NCI-H345 treated with DMSO at 0.1 percent for 48 hours (cell line): ENCODE measurements at regions not wholly inside any gene's neighbourhood (a gene's known extent, or its start where the extent isn't known, plus 50 kb on each side); places are given as distances from the start of the nearest gene placed in this dataset.
A peak's percentile ranks its signal among the peaks of the same experiment; 100 is the strongest.

ENCODE experiments used
- DNase-seq: peaks from one replicate; lab custom pipeline; 2025; ENCODE audit not compliant: unreplicated experiment; lab: John Stamatoyannopoulos, UW

- DNase-seq = no peak
Observed at GRCh38 chr20:57075181-57075580, 191.3 kb downstream of the BMP7 start.

DNA sequence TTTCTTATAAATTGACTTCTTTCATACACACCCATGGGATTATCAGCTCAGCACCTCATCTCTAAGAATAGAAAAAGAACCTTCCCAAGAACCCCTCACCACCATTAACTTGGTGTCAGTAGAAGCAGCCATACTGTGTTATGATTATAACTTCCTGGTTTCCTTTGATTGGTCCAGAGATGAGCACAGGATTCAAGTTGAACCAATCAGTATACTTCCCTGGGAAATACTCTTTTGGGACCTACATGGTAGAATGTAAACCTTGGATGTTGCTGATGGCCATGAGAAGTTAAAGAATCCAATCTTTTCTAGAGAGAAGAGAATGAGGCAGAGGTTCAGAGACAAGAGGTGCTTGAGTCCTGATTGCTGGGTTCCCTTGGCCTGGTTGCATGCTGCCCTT, 190.8 kb downstream of the BMP7 start:
- no peak for DNase-seq

DNA sequence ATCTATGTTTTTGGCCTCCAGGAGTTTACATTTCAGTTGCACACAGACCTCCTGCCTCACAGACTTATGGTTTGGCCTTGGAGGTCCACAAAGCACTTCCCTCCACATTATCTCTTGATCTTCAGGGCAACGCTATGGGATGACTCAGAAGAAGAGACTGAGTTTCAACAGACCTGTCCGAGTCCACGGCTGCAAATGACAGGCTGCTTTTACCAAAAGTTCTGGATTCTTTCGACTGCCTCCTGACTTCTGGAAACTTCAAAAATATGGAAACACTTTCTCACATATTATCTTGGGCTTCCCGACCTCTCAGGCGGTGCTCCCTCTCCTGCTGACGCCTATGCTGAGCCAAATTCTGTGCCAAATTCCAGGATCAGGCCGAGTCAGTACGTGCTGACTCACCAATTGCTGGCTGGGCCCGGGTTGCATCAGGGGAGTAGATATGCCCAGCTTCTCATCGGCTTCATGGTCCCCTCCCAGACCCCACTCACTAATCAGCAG, 190.2 kb downstream of the BMP7 start:
- no peak for DNase-seq

DNA sequence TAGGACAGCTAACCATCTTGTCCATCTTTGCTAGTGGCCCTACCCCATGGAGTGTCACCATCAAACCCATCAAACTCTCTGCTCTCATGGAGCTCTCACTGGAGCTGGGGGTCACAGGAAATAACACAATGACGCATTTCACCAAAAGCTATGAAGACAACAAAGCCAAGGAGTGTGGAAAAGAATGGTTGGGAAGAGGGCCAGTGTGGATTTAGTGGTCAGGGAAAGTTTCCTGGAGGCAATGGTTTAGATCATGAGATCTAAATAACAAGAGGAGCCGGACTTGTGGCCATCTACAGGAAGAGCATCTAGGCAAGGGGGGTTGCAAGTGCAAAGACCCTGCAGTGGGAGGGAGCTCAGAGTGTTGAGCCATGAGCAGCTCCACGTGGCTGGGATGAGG, 189.5 kb downstream of the BMP7 start:
- no peak for DNase-seq

DNA sequence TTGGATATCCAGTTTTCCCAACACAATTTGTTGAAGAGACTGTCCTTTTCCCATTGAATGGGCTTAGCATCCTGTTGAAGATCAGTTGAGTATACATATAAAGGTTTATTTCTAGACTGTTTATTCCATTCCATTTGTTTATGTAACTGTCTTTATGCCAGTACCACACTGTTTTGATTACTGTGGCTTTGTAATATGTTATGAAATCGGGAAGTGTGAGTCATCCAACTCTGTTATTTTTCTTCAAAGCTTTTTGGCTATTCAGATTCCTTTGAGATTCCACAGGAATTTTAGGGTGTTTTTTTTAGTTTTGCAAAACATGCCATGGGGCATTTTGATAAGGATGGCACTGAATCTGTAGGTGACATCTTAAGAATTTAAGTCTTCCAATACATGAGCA, 188.3 kb downstream of the BMP7 start:
- DNase-seq = no peak

- DNase-seq = no peak
Observed at GRCh38 chr20:57079031-57080005, 187.1 kb downstream of the BMP7 start.

GRCh38 chr20:57080796-57081195, 185.6 kb downstream of the BMP7 start:
- no peak for DNase-seq

GRCh38 chr20:57082357-57082945, 184.0 kb downstream of the BMP7 start:
- DNase-seq = no peak

DNA sequence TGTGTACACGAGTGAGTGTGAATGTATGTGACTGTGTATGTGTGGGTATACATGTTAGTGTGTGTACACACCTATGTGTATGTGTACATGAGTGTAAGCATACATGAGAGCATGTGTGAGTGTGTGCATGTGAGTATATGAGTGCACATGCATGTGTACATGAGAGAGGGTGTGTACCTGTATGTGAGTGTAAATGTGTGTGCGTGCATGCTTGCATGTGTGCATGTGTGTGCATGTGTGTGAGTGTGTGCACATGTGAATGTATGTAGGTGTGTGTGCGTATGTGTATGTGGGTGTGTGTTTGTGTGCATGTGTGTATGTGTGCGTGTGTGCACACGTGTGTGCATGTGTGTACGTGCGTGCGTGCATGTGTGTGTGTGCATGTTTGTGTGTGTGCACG, 183.4 kb downstream of the BMP7 start:
- DNase-seq = no peak

GRCh38 chr20:57086066-57086465, 180.4 kb downstream of the BMP7 start:
- no peak for DNase-seq

DNA sequence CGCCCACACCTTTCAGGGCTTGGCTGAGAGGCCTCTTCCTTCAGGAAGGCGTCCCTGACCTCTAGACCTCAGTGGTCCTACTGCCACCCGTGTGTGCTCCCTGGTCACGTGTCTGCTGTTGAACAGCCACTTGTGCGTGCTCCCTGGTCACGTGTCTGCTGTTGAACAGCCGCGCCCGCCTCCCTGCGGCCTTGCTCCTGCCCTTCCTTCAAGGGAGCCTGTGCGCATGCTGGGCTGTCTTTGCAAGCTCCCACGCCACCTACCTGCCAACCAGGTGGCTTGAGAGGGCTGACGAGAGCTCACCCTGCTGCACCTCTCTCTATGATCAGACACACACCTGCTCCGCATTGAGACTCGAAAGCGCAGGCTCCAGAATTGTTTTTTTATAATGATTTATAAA, 179.3 kb downstream of the BMP7 start:
- DNase-seq = peak; percentile 43

GRCh38 chr20:57087705-57088104, 178.7 kb downstream of the BMP7 start:
- DNase-seq = no peak

GRCh38 chr20:57088436-57088835, 178.0 kb downstream of the BMP7 start:
- DNase-seq = no peak

GRCh38 chr20:57089699-57090144, 176.7 kb downstream of the BMP7 start:
- peak; percentile 87 for DNase-seq

DNA sequence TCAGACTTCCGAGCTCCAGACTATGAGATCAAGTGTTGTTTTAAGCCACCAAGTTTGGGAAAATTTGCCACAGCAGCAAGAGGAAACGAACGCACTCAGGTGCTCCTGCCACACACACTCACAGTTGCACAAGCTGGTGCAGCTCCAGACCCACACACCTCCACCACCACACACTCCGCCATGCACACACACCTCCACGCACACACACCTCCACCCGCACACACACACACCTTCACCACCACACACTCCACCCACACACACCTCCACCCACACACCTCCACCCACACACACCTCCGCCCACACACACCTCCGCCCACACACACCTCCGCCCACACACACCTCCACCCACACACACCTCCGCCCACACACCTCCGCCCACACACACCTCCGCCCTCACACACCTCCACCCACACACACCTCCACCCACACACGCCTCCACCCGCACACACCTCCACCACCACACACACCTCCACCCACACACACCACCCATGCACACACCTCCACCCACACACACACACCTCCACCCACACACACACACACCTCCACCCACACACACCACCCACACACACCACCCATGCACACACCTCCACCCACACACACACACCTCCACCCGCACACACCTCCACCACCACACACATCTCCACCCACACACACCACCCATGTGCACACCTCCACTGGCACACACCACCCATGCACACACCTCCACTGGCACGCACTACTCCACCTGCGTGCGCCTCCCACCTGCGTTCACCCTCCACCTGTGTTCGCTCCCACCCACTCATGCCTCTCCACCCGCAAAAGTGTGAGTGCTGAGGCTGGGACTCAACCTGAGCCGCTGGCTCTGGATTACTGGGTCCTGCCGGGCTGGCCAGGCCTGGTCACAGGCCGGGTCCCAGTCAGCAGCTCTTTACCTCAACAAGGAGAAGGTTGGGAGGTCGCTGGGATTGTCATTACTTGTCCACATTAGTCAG, 175.6 kb downstream of the BMP7 start:
- DNase-seq = no peak

DNA sequence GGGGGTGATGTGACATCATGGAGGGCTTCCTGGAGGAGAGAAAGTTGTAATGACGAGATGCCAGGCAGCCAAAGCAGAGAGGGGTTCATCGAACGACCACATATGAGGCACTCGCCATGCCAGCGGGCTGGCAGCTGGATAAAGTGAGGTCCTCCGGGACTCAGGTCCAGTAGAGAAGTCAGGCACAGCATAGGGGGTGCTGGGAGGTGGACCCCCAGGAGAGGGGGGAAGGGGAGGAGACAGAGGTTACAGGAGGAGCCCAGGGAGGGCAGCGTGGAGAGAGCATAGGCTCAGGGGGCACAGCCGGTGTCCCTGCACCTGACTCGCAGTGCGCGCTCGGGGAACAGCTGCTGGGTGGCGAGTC, 174.7 kb downstream of the BMP7 start:
- no peak for DNase-seq

GRCh38 chr20:57092112-57092899, 174.1 kb downstream of the BMP7 start:
- DNase-seq = peak; percentile 47

GRCh38 chr20:57092900-57093530, 173.4 kb downstream of the BMP7 start:
- no peak for DNase-seq

GRCh38 chr20:57093766-57094165, 172.7 kb downstream of the BMP7 start:
- no peak for DNase-seq
